T follicular helper cell (primary cell): ENCODE measurements at regions not wholly inside any gene's neighbourhood (a gene's known extent, or its start where the extent isn't known, plus 50 kb on each side); places are given as distances from the start of the nearest gene placed in this dataset.
A peak's percentile ranks its signal among the peaks of the same experiment; 100 is the strongest.
"Not testable (repeated sequence)": the region's sequence is repeated elsewhere in the genome, so short reads cannot be mapped to it uniquely, and the experiment has no call there.

Source experiments
- DNase-seq: peaks from one replicate; pipeline ENCODE4 v3.0.0-alpha.2; 2020; ENCODE audit warnings: low read depth

- no peak for DNase-seq
These were observed 453.8 kb downstream of the RAP2B start for GRCh38 chr3:153615863-153616262.

- DNase-seq: no peak
These were observed 455.4 kb downstream of the RAP2B start for GRCh38 chr3:153617463-153617862.

- no peak for DNase-seq
These were observed 456.1 kb downstream of the RAP2B start for GRCh38 chr3:153618176-153618575.

GRCh38 chr3:153619268-153619667 lies 457.2 kb downstream of the RAP2B start:
- DNase-seq: no peak

GRCh38 chr3:153621953-153622352 lies 459.9 kb downstream of the RAP2B start:
- DNase-seq: no peak

- no peak for DNase-seq
These were observed 461.8 kb downstream of the RAP2B start for GRCh38 chr3:153623834-153624233.

GRCh38 chr3:153624310-153625030 lies 462.4 kb downstream of the RAP2B start:
- peak; percentile 16 for DNase-seq

GRCh38 chr3:153625506-153625905 lies 463.5 kb downstream of the RAP2B start:
- DNase-seq: no peak

GRCh38 chr3:153626158-153626557 lies 464.1 kb downstream of the RAP2B start:
- no peak for DNase-seq

- no peak for DNase-seq
These were observed 466.6 kb downstream of the RAP2B start for GRCh38 chr3:153628591-153628990.

GRCh38 chr3:153629148-153629547 lies 467.1 kb downstream of the RAP2B start:
- no peak for DNase-seq

GRCh38 chr3:153631102-153631501 lies 469.1 kb downstream of the RAP2B start:
- no peak for DNase-seq

GRCh38 chr3:153631664-153632063 lies 469.6 kb downstream of the RAP2B start:
- DNase-seq: no peak

GRCh38 chr3:153633407-153633806 lies 471.4 kb downstream of the RAP2B start:
- no peak for DNase-seq

GRCh38 chr3:153634683-153635082 lies 472.7 kb downstream of the RAP2B start:
- DNase-seq: no peak

- DNase-seq: no peak
These were observed 477.6 kb downstream of the RAP2B start for GRCh38 chr3:153639631-153640030.

GRCh38 chr3:153640689-153641665 lies 479.0 kb downstream of the RAP2B start:
- no peak for DNase-seq

GRCh38 chr3:153642576-153642975 lies 478.6 kb upstream of the ARHGEF26 start:
- not testable (repeated sequence) for DNase-seq

- not testable (repeated sequence) for DNase-seq
These were observed 477.7 kb upstream of the ARHGEF26 start for GRCh38 chr3:153643471-153643870.

- no peak for DNase-seq
These were observed 471.8 kb upstream of the ARHGEF26 start for GRCh38 chr3:153649286-153649839.

- no peak for DNase-seq
These were observed 469.1 kb upstream of the ARHGEF26 start for GRCh38 chr3:153652076-153652475.

GRCh38 chr3:153657046-153657445 lies 464.1 kb upstream of the ARHGEF26 start:
- no peak for DNase-seq

GRCh38 chr3:153657461-153657860 lies 463.7 kb upstream of the ARHGEF26 start:
- DNase-seq: no peak
